Neural cell (in vitro differentiated cells): ENCODE measurements at regions not wholly inside any gene's neighbourhood (a gene's known extent, or its start where the extent isn't known, plus 50 kb on each side); places are given as distances from the start of the nearest gene placed in this dataset.

Experiments
- H2AFZ ChIP-seq: fragments of 200-600, 300-800 bp; sonication (generic), shearing (Covaris generic); 2 replicates; pipeline ENCODE4 v1.6.0; 2014; ENCODE audit warnings: low read depth, mild to moderate bottlenecking, antibody characterized with exemption, low read length, moderate library complexity
- H3F3A ChIP-seq: fragments of 200-600 bp; shearing (Covaris generic); 2 replicates; pipeline ENCODE4 v1.6.1; 2016; ENCODE audit warnings: mild to moderate bottlenecking, moderate library complexity, mixed read lengths, antibody characterized with exemption, low read length; ENCODE audit not compliant: insufficient read depth, poor library complexity, severe bottlenecking
- H3K27ac ChIP-seq: fragments of 200-600, 300-800 bp; sonication (generic), shearing (Covaris generic); 2 replicates; pipeline ENCODE4 v1.5.1; 2014; ENCODE audit warnings: mild to moderate bottlenecking, low read length, moderate library complexity
- H3K27me3 ChIP-seq: fragments of 300-800, 200-600 bp; sonication (generic), shearing (Covaris generic); 2 replicates; pipeline ENCODE4 v1.6.0; 2014; ENCODE audit warnings: mild to moderate bottlenecking, low read depth, low read length, moderate library complexity; ENCODE audit not compliant: insufficient read depth
- H3K36me3 ChIP-seq: fragments of 300-800, 200-600 bp; sonication (generic), shearing (Covaris generic); 2 replicates; pipeline ENCODE4 v1.5.1; 2014; ENCODE audit warnings: mild to moderate bottlenecking, antibody characterized with exemption, low read length, moderate library complexity; ENCODE audit not compliant: insufficient read depth
- H3K4me2 ChIP-seq: fragments of 300-800, 200-600 bp; sonication (generic), shearing (Covaris generic); 2 replicates; pipeline ENCODE4 v1.6.0; 2014; ENCODE audit warnings: mild to moderate bottlenecking, low read length
- H3K4me3 ChIP-seq: fragments of 300-800, 200-600 bp; sonication (generic), shearing (Covaris generic); 2 replicates; pipeline ENCODE4 v1.5.1; 2014; ENCODE audit warnings: mild to moderate bottlenecking, low read length, moderate library complexity
- H3K79me2 ChIP-seq: fragments of 200-600 bp; shearing (Covaris generic); replicated peaks from 2 replicates; pipeline ENCODE4 v1.6.0; 2014; ENCODE audit warnings: mild to moderate bottlenecking, low read length, moderate library complexity; ENCODE audit not compliant: insufficient read depth
- H3K9ac ChIP-seq: fragments of 300-800, 200-600 bp; sonication (generic), shearing (Covaris generic); 2 replicates; pipeline ENCODE4 v1.6.1; 2016; ENCODE audit warnings: mild to moderate bottlenecking, low read length, mixed read lengths
- H3K9me2 ChIP-seq: fragments of 200-600 bp; shearing (Covaris generic); 2 replicates; pipeline ENCODE4 v1.6.1; 2016; ENCODE audit warnings: mild to moderate bottlenecking, low read length, mixed read lengths; ENCODE audit not compliant: insufficient read depth
- H3K9me3 ChIP-seq: fragments of 200-600, 300-800 bp; sonication (generic), shearing (Covaris generic); 2 replicates; pipeline ENCODE4 v1.6.1; 2016; ENCODE audit warnings: mild to moderate bottlenecking, mixed run types, low read length, moderate library complexity, mixed read lengths
- H4K20me1 ChIP-seq: fragments of 200-600 bp; shearing (Covaris generic); 2 replicates; pipeline ENCODE4 v1.6.1; 2016; ENCODE audit warnings: mild to moderate bottlenecking, mixed run types; ENCODE audit not compliant: insufficient read depth
- EP300 ChIP-seq: fragments of 450-650 bp; conservative IDR thresholded peaks from 2 replicates; pipeline ENCODE4 v1.6.1; 2014; ENCODE audit warnings: antibody characterized with exemption, mild to moderate bottlenecking, moderate library complexity; ENCODE audit not compliant: poor library complexity, severe bottlenecking
- EZH2 ChIP-seq: fragments of 200-600, 300-800 bp; shearing (Covaris generic), sonication (generic); IDR thresholded peaks from 2 replicates; pipeline ENCODE4 v1.6.1; 2014; ENCODE audit warnings: antibody characterized with exemption, low read length, borderline replicate concordance, mild to moderate bottlenecking; ENCODE audit not compliant: insufficient read depth, poor library complexity, severe bottlenecking
- MXI1 ChIP-seq: fragments of 450-650 bp; conservative IDR thresholded peaks from 2 replicates; pipeline ENCODE4 v1.6.1; 2014; ENCODE audit warnings: antibody characterized with exemption, mild to moderate bottlenecking; ENCODE audit not compliant: poor library complexity, severe bottlenecking
- POLR2AphosphoS5 ChIP-seq: IDR thresholded peaks from 2 replicates; pipeline ENCODE4 v1.6.1; 2012
- REST ChIP-seq: IDR thresholded peaks from 2 replicates; pipeline ENCODE4 v1.6.1; 2012; ENCODE audit warnings: borderline replicate concordance
- TAF1 ChIP-seq: IDR thresholded peaks from 2 replicates; pipeline ENCODE4 v1.6.1; 2012; ENCODE audit warnings: low read depth
- TF ChIP-seq, protein P1 (sequence below): fragments of 450-650 bp; IDR thresholded peaks from 2 replicates; pipeline ENCODE4 v1.5.1; 2014; ENCODE audit warnings: antibody characterized with exemption, mild to moderate bottlenecking, moderate library complexity; ENCODE audit not compliant: poor library complexity, severe bottlenecking

DNA sequence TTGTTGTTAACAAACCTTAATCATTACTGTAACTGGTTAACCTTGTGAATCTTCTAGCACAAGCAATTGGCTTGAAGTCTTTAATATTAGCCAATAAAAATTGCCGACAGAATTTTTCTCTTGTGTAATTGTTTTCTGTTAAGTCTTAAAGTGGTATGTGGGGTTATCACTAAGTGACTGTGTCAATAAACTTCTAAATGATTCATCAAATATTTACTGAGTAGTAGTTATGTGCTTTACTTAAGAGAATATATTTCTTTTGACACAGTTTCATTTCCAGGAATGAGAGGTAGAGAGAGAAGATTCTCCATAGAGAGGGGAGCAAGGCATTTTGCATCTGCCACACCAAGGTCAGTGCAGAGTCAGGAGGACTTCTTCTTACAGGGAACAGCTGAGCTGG lies 2361.6 kb upstream of the AGA start:
- no peak overlapping the region for H3K9ac ChIP-seq
- TF ChIP-seq POLR2AphosphoS5: no peak
- no peak for TF ChIP-seq TAF1
- TF ChIP-seq, protein P1, sequence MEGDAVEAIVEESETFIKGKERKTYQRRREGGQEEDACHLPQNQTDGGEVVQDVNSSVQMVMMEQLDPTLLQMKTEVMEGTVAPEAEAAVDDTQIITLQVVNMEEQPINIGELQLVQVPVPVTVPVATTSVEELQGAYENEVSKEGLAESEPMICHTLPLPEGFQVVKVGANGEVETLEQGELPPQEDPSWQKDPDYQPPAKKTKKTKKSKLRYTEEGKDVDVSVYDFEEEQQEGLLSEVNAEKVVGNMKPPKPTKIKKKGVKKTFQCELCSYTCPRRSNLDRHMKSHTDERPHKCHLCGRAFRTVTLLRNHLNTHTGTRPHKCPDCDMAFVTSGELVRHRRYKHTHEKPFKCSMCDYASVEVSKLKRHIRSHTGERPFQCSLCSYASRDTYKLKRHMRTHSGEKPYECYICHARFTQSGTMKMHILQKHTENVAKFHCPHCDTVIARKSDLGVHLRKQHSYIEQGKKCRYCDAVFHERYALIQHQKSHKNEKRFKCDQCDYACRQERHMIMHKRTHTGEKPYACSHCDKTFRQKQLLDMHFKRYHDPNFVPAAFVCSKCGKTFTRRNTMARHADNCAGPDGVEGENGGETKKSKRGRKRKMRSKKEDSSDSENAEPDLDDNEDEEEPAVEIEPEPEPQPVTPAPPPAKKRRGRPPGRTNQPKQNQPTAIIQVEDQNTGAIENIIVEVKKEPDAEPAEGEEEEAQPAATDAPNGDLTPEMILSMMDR: no peak
- TF ChIP-seq REST: no peak
- no peak for TF ChIP-seq EP300
- H3K27ac ChIP-seq: no peak overlapping the region
- no peaks in the 10 kb centered on the region for H3F3A ChIP-seq
- H3K79me2 ChIP-seq: no peaks in the 10 kb centered on the region
- H3K36me3 ChIP-seq: no peaks in the 10 kb centered on the region
- H3K4me3 ChIP-seq: no peak overlapping the region
- no peaks in the 10 kb centered on the region for H3K9me2 ChIP-seq
- no peak overlapping the region for H2AFZ ChIP-seq
- H3K4me2 ChIP-seq: no peak overlapping the region
- H4K20me1 ChIP-seq: no peaks in the 10 kb centered on the region
- H3K27me3 ChIP-seq: no peaks in the 10 kb centered on the region
- no peaks in the 10 kb centered on the region for H3K9me3 ChIP-seq

GRCh38 chr4:179804440-179804839 lies 2362.2 kb upstream of the AGA start:
- Histone ChIP-seq H3K4me2 (no peak overlapping the region), H3K79me2 (no peaks in the 10 kb centered on the region), H4K20me1 (no peaks in the 10 kb centered on the region), H3K4me3 (no peak overlapping the region), H3F3A (no peaks in the 10 kb centered on the region), H3K9me3 (no peaks in the 10 kb centered on the region), H3K9ac (no peak overlapping the region), H3K36me3 (no peaks in the 10 kb centered on the region), H3K27me3 (no peaks in the 10 kb centered on the region), H3K27ac (no peak overlapping the region), H3K9me2 (no peaks in the 10 kb centered on the region), H2AFZ (no peak overlapping the region)
- no peak for TF ChIP-seq EZH2
- no peak for TF ChIP-seq REST
- TF ChIP-seq MXI1: no peak
- no peak for TF ChIP-seq POLR2AphosphoS5
